Stimulated activated memory B cell treated with anti-CD40 and anti-IgM and Interleukin-4, amounts not matched to agents 10 μg/mL and 1 μg/mL and 100 μg/mL, for 72 hours (primary cell): ENCODE measurements at regions not wholly inside any gene's neighbourhood (a gene's known extent, or its start where the extent isn't known, plus 50 kb on each side); places are given as distances from the start of the nearest gene placed in this dataset.
"Not testable (repeated sequence)": the region's sequence is repeated elsewhere in the genome, so short reads cannot be mapped to it uniquely, and the experiment has no call there.

ENCODE experiments used
- ATAC-seq: fragments of 150-1000 bp; cut with Tn5 transposase; 2 replicates; pipeline ENCODE4 v1.10.0; 2021
- H3K27ac Mint-ChIP-seq: one replicate; pipeline ENCODE4 v1.8.0; 2022; ENCODE audit warnings: mild to moderate bottlenecking, mixed read lengths
- H3K27me3 Mint-ChIP-seq: one replicate; pipeline ENCODE4 v1.8.0; 2022; ENCODE audit warnings: mixed read lengths
- H3K36me3 Mint-ChIP-seq: one replicate; pipeline ENCODE4 v1.8.0; 2022; ENCODE audit warnings: mixed read lengths
- H3K4me1 Mint-ChIP-seq: one replicate; pipeline ENCODE4 v1.8.0; 2022; ENCODE audit warnings: mixed read lengths
- H3K4me3 Mint-ChIP-seq: one replicate; pipeline ENCODE4 v1.8.0; 2022; ENCODE audit warnings: mild to moderate bottlenecking, moderate library complexity, mixed read lengths
- H3K9me3 Mint-ChIP-seq: one replicate; pipeline ENCODE4 v1.8.0; 2022; ENCODE audit warnings: mixed read lengths

- H3K4me3 Mint-ChIP-seq = no peak overlapping the region
- no peak overlapping the region for H3K27ac Mint-ChIP-seq
- peaks cover 10% of the 10 kb centered on the region for H3K9me3 Mint-ChIP-seq
- no peak for ATAC-seq
- H3K27me3 Mint-ChIP-seq = peaks cover 39% of the 10 kb centered on the region
- H3K36me3 Mint-ChIP-seq = no peaks in the 10 kb centered on the region
- no peaks in the 10 kb centered on the region for H3K4me1 Mint-ChIP-seq
Observed at GRCh38 chr4:13794819-13795565, 167.5 kb upstream of the BOD1L1 start.

GRCh38 chr4:13797061-13797460 is 169.5 kb upstream of the BOD1L1 start:
- Mint-ChIP-seq H3K4me1 (no peaks in the 10 kb centered on the region), H3K27ac (no peak overlapping the region), H3K36me3 (no peaks in the 10 kb centered on the region), H3K27me3 (peaks cover 39% of the 10 kb centered on the region), H3K4me3 (no peak overlapping the region), H3K9me3 (peaks cover 14% of the 10 kb centered on the region)
- ATAC-seq = no peak

DNA sequence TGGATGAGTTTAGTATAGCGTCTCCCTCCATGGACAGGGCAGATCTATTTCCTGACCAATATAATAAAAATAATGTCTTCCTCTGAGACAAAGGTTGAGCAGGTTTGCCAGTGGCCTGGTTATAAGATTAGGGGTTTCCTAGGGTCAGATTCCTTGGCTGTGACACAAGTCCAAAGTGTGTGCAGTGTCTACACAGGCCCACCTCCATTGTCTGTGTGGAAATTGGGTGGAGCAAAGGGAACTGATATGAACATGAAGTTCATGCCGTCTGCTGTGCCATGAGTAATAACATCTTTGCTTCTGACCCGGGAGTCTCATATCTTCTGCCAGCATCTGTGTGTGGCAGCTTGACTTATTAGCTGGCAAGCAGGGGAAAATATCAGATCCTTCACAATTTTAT is 187.7 kb upstream of the BOD1L1 start:
- no peak overlapping the region for H3K4me3 Mint-ChIP-seq
- H3K27me3 Mint-ChIP-seq = peaks cover 29% of the 10 kb centered on the region
- H3K9me3 Mint-ChIP-seq = peaks cover 6% of the 10 kb centered on the region
- no peak overlapping the region for H3K27ac Mint-ChIP-seq
- no peaks in the 10 kb centered on the region for H3K36me3 Mint-ChIP-seq
- no peaks in the 10 kb centered on the region for H3K4me1 Mint-ChIP-seq
- no peak for ATAC-seq

GRCh38 chr4:13816472-13816871 is 188.9 kb upstream of the BOD1L1 start:
- H3K36me3 Mint-ChIP-seq = no peaks in the 10 kb centered on the region
- no peak overlapping the region for H3K27ac Mint-ChIP-seq
- peaks cover 32% of the 10 kb centered on the region for H3K27me3 Mint-ChIP-seq
- ATAC-seq = no peak
- H3K4me3 Mint-ChIP-seq = no peak overlapping the region
- H3K4me1 Mint-ChIP-seq = no peaks in the 10 kb centered on the region
- peaks cover 6% of the 10 kb centered on the region for H3K9me3 Mint-ChIP-seq

DNA sequence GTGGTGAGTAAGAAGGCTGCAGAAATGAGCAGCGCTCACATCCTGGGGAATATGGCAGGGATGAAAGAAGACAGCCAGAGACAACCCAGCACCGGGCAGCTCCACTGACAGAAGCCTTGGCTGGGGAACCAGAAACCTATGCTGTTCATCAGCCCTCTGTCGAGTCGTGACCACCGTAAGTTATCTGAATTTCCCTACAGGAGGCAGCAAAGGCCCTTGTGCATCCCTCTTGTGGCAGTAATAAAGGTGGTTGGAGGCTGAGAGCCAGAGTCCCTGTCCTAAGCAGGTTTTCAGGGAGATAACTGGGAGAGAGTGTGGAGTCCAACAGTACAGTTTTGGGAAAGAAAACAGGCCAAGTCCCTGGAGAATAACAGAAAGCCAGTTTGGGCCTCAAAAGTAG is 194.0 kb upstream of the BOD1L1 start:
- Mint-ChIP-seq H3K4me1 (no peaks in the 10 kb centered on the region), H3K4me3 (no peak overlapping the region), H3K36me3 (peaks cover 10% of the 10 kb centered on the region), H3K27ac (no peak overlapping the region), H3K9me3 (peaks cover 25% of the 10 kb centered on the region), H3K27me3 (peaks cover 32% of the 10 kb centered on the region)
- ATAC-seq = no peak

DNA sequence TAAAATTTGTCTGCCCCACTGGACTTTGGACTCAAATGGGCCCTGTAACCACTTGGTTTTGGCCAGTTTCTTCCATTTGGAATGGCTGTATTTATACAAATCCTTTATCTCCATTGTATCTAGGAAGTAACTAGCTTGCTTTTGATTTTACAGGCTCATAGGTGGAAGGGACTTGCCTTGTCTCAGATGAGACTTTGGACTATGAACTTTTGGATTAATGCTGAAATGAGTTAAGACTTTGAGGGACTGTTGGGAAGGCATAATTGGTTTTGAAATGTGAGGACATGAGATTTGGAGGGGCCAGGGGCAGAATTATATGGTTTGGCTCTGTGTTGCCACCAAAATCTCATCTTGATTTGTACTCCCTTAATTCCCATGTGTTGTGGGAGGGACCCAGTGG is 198.3 kb upstream of the BOD1L1 start:
- not testable (repeated sequence) for H3K4me1 Mint-ChIP-seq, H3K27ac Mint-ChIP-seq, ATAC-seq, H3K4me3 Mint-ChIP-seq, H3K36me3 Mint-ChIP-seq, H3K27me3 Mint-ChIP-seq
- peaks cover 19% of the 10 kb centered on the region for H3K9me3 Mint-ChIP-seq

DNA sequence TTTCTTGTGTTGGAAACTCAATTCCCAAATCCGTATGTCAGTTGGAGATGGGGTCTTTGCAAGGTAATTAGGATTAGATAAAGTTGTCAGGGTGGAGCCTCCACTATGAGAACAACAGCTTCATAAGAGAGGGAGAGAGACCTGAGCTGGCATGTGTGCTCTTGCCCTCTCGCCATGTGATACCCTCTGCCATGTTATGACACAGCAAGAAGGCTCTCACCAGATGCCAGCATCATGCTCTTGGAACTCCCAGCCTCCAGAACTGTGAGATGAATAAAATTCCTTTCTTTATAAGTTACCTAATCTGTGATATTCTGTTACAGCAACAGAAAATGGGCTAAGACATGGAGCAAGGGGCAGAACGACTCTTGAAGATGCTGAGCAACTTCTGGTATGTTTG is 201.9 kb upstream of the BOD1L1 start:
- H3K27ac Mint-ChIP-seq = no peak overlapping the region
- H3K9me3 Mint-ChIP-seq = peaks cover 9% of the 10 kb centered on the region
- no peak for ATAC-seq
- peaks cover 3% of the 10 kb centered on the region for H3K36me3 Mint-ChIP-seq
- no peaks in the 10 kb centered on the region for H3K4me1 Mint-ChIP-seq
- H3K4me3 Mint-ChIP-seq = no peak overlapping the region
- no peaks in the 10 kb centered on the region for H3K27me3 Mint-ChIP-seq

DNA sequence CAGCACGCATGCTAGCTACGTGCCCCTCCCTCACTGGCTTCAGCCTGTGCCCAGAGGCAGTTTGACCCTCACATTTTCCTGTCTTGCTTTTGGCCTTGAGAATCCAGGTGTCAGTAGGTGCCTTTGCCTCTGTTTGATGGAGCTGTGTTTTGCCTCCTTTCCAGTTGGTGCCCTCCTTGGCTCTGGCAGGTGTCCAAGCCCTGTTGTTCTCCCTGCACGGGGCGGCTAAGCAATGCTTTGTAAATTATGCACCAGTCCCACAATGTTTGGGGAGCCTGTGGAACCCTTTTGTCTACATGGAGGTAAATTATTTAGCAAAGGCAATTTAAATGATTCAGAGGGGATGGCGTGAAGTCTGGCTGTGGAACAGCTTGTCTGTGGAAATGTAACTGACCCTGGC is 202.9 kb upstream of the BOD1L1 start:
- H3K36me3 Mint-ChIP-seq = no peaks in the 10 kb centered on the region
- no peak overlapping the region for H3K27ac Mint-ChIP-seq
- H3K4me1 Mint-ChIP-seq = no peaks in the 10 kb centered on the region
- no peaks in the 10 kb centered on the region for H3K27me3 Mint-ChIP-seq
- no peak overlapping the region for H3K4me3 Mint-ChIP-seq
- peaks cover 6% of the 10 kb centered on the region for H3K9me3 Mint-ChIP-seq
- ATAC-seq = no peak

DNA sequence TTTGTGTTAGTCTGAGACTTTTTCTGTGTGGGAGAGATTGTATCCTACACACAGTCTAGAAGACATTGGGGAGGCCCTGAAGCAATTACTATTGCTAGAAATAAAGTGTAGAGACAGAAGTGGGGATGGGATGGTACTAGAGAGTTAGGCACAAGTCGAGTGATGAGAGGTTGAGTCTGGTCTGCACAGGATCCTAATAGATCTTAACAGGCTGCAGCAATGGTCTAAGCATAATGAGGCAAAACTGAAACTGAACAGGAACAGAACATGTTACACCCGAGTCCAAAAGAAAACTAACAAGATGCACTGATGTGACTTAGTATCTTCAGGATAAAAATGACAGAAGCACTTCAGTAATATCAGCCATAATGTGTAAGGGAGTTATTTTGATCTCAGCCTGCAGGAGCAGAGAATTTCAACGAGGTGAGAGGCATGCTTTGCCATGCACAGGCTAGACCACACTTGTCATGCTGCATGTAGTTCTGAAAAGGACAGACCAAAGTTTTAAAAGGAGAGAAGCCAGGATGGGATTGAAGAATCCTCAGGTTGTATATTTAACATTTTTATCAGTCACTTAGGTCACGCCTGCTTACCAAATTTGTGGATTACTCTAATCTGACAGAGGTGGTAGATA is 205.8 kb upstream of the BOD1L1 start:
- H3K9me3 Mint-ChIP-seq = no peaks in the 10 kb centered on the region

DNA sequence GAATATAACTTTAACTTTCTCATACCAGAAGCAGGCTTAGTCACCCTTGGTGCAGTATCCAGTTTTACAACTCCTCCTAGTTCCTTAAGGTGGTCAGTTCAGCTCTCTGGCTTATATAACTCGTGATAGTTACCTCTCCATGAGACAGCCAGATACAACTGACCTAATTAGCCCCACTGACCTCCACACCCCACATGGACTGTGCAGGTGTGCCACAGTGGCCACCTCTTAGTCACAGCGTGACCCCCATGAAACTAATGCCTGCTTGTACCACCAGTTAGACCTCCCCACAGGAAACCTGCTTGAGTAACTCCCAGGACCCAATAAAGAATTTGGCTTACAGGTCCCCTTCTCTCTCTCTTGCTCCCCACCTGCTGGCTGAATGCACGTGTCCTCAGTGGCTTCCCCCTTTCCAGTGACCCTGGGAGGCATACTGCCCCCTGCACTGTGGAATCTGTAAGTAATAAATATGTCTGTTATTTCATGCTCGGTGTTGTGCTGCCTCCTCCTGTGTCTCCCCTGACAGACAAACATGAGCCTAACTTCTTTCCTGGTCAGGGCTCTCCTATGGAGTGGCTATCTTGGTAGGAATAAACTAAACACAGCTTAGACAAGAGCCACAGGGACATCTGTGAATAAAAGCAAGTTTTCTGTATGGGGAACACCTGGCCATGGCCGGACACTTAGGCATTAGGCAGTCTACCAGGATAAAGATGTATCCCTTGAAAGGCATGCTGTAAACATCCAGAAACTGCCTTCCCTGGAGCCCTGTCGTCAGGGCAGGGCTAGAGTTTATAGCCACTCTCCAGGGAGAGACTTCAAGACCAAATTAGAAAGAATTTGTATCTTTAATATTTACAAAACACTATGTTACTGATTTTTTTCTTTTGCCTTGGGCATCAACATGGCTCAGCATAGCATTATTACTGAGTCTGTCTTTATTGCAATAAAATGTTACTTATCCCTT is 209.7 kb upstream of the BOD1L1 start:
- H3K27ac Mint-ChIP-seq = no peak overlapping the region
- no peak overlapping the region for H3K4me3 Mint-ChIP-seq
- peaks cover 3% of the 10 kb centered on the region for H3K9me3 Mint-ChIP-seq
- ATAC-seq = no peak
- H3K4me1 Mint-ChIP-seq = no peaks in the 10 kb centered on the region
- peaks cover 11% of the 10 kb centered on the region for H3K27me3 Mint-ChIP-seq
- H3K36me3 Mint-ChIP-seq = no peaks in the 10 kb centered on the region

More for the DNA sequence above, 205.8 kb upstream of the BOD1L1 start:
- Mint-ChIP-seq H3K27me3 (no peaks in the 10 kb centered on the region), H3K4me1 (no peaks in the 10 kb centered on the region), H3K36me3 (no peaks in the 10 kb centered on the region), H3K27ac (no peak overlapping the region), H3K4me3 (no peak overlapping the region)
- no peak for ATAC-seq

DNA sequence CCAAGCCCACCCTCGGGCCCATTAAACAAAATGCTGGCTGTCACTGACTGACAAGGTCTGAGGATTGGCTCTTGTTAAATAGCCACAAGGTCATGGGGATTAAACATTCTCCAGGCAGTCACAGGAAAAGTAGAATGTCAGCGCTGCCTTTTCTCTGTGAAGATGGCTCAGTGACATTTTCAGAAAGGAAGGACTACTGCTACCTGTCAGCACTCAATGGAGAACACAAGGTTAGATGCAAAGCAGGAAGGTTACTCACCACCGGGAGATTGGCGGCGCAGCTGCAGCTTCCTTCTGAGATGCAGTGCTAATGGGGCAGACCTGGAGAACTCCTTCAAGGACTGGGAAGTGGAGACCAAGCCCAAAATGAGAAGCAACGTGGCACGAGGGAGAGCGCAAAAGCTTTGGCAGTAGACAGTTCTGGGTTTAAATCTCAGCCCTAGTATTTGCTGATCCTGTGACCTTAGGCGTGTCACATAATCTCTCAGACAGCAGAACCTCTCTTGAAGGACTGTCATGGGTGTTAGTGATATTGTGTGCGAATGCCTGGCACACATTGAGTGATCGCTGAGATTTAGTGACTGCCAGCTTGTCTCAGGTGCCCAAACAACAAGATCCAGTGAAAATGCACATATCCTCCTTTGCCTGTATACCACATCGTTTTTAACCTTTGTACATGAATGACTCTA is 213.1 kb upstream of the BOD1L1 start:
- no peak overlapping the region for H3K4me3 Mint-ChIP-seq
- no peaks in the 10 kb centered on the region for H3K36me3 Mint-ChIP-seq
- no peak for ATAC-seq
- no peaks in the 10 kb centered on the region for H3K4me1 Mint-ChIP-seq
- no peak overlapping the region for H3K27ac Mint-ChIP-seq
- H3K9me3 Mint-ChIP-seq = peaks cover 3% of the 10 kb centered on the region
- H3K27me3 Mint-ChIP-seq = peaks cover 18% of the 10 kb centered on the region

DNA sequence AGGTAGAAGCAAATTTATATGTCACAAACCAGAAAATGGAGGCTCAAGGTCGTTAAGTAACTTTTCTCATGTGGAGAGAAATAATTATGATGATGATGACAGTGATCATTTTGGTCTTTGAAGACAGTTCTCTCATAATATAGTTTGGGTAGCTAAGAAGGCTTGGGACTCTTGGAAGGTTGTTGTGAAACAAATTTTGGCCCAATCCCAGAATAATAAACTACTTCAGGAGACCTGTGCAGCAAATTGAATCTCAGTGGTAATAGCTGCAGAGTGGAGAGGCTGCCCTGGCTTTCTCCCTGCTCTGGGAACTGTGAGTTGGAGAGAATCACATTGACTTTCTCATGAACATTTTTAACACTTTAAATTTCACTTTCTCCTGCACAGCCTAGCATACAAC is 217.2 kb upstream of the BOD1L1 start:
- H3K4me1 Mint-ChIP-seq = peaks cover 10% of the 10 kb centered on the region
- H3K27me3 Mint-ChIP-seq = peaks cover 8% of the 10 kb centered on the region
- no peaks in the 10 kb centered on the region for H3K36me3 Mint-ChIP-seq
- no peak for ATAC-seq
- peaks cover 5% of the 10 kb centered on the region for H3K9me3 Mint-ChIP-seq
- H3K4me3 Mint-ChIP-seq = no peak overlapping the region
- no peak overlapping the region for H3K27ac Mint-ChIP-seq

DNA sequence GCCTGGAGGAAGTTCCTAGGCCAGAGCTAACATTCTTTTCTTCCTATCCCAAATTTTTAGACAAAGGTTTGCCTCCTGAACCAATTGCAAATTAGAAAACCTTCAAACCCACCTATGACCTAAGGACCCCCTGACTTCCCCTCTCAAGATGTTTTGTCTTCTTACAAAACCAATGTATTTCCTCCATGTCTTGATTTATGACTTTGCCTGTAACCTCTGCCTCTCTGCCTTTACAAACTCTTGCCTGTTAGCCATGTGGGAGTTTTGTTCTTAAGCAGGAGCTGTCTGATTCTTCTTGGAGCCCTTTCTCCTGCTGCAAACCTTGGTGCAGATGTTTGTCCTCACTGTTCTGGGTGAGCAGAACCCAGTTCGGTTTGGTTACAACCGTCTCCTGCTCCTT is 222.3 kb upstream of the BOD1L1 start:
- ATAC-seq = no peak
- no peak overlapping the region for H3K4me3 Mint-ChIP-seq
- peaks cover 5% of the 10 kb centered on the region for H3K9me3 Mint-ChIP-seq
- H3K27me3 Mint-ChIP-seq = no peaks in the 10 kb centered on the region
- H3K27ac Mint-ChIP-seq = no peak overlapping the region
- H3K4me1 Mint-ChIP-seq = peaks cover 10% of the 10 kb centered on the region
- no peaks in the 10 kb centered on the region for H3K36me3 Mint-ChIP-seq

- H3K9me3 Mint-ChIP-seq = peaks cover 5% of the 10 kb centered on the region
Observed at GRCh38 chr4:13851085-13851940, 223.8 kb upstream of the BOD1L1 start.

More at GRCh38 chr4:13851085-13851940, 223.8 kb upstream of the BOD1L1 start:
- peaks cover 10% of the 10 kb centered on the region for H3K4me1 Mint-ChIP-seq
- H3K27me3 Mint-ChIP-seq = no peaks in the 10 kb centered on the region
- no peak overlapping the region for H3K4me3 Mint-ChIP-seq
- H3K27ac Mint-ChIP-seq = no peak overlapping the region
- no peaks in the 10 kb centered on the region for H3K36me3 Mint-ChIP-seq
- ATAC-seq = no peak
